ENCODE measurements at regions not wholly inside any gene's neighbourhood (a gene's known extent, or its start where the extent isn't known, plus 50 kb on each side); places are given as distances from the start of the nearest gene placed in this dataset.
"Not testable (repeated sequence)": the region's sequence is repeated elsewhere in the genome, so short reads cannot be mapped to it uniquely, and the experiment has no call there.

DNA sequence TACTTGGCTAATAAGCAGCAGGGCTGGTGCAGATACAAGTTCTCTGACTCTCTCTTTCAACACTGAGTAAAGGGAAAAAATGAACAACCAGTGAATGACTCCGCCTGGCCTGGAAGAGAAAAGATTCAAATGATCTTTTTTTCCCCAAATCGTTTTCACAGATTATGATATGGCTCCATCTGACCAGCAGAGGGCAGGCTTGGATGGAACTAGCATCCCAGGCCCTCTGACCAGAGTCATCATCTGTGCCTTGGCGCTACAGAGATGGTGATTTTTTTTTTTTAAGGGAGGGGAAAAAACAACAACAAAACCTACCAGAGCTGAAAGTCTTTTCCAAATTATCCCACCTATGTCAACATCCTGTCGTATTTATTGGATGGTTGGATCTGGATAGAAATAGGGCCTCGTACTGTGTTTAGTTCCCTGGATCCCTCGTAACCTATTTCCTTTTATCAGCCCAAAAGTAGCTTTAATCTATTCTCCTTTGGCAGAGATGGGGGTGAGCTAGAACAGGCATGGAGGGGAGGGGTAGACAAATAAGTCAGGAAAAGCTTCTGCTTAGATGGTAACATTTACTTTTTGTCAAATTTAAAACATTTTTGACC is 69.7 kb downstream of the PRSS23 start:
- no peak overlapping the region for H3K27ac Mint-ChIP-seq
- ChIA-PET POLR2A (no interaction called here), CTCF (interaction anchor here (0.7 to 3.5 kb wide), 19 partner anchors 15 to 551 kb away, joined by 3 to 23 read pairs (median 4); no protein-coding TSS in a partner anchor)
- intact Hi-C loops (cut with micrococcal nuclease), result loop anchor here (2.0 kb wide), 1 partner anchor 49 kb away; no protein-coding TSS in a partner anchor
- H3K36me3 Mint-ChIP-seq (ENCODE audit: low read depth), result no peaks in the 10 kb centered on the region
- H3K9me3 Mint-ChIP-seq, result no peaks in the 10 kb centered on the region
- TF ChIP-seq CTCF (IDR thresholded peaks at IDR 0.05), result peak; percentile 79
- H3K27me3 Mint-ChIP-seq, result peaks cover 4% of the 10 kb centered on the region
- peak; percentile 67 for DNase-seq
- peak; percentile 42 for ATAC-seq
- H3K4me1 Mint-ChIP-seq (ENCODE audit: low read depth), result no peaks in the 10 kb centered on the region
- H3K4me3 Mint-ChIP-seq, result no peak overlapping the region

- TF ChIP-seq CTCF (IDR thresholded peaks at IDR 0.05), result no peak
- Mint-ChIP-seq H3K36me3 (ENCODE audit: low read depth) (no peaks in the 10 kb centered on the region), H3K4me3 (no peak overlapping the region), H3K4me1 (ENCODE audit: low read depth) (no peaks in the 10 kb centered on the region), H3K9me3 (no peaks in the 10 kb centered on the region), H3K27me3 (peaks cover 4% of the 10 kb centered on the region), H3K27ac (no peak overlapping the region)
- ChIA-PET POLR2A (no interaction called here), CTCF (no interaction called here)
- ATAC-seq (no peak), DNase-seq (no peak)
- intact Hi-C loops (cut with micrococcal nuclease), result no loop called here
Observed at GRCh38 chr11:86873573-86874083, 73.3 kb downstream of the PRSS23 start.

GRCh38 chr11:86874304-86875056 is 74.1 kb downstream of the PRSS23 start:
- no peak for TF ChIP-seq CTCF (IDR thresholded peaks at IDR 0.05)
- Mint-ChIP-seq H3K4me1 (ENCODE audit: low read depth) (no peaks in the 10 kb centered on the region), H3K27me3 (peaks cover 4% of the 10 kb centered on the region), H3K9me3 (no peaks in the 10 kb centered on the region), H3K36me3 (ENCODE audit: low read depth) (no peaks in the 10 kb centered on the region), H3K4me3 (no peak overlapping the region), H3K27ac (no peak overlapping the region)
- ChIA-PET CTCF (no interaction called here), POLR2A (no interaction called here)
- ATAC-seq (no peak), DNase-seq (no peak)
- intact Hi-C loops (cut with micrococcal nuclease), result no loop called here

- peaks cover 1% of the 10 kb centered on the region for H3K27me3 Mint-ChIP-seq
- ChIA-PET POLR2A (interaction anchor here (0.6 kb wide), 1 partner anchor 424 kb away, joined by 3 read pairs; no protein-coding TSS in a partner anchor), CTCF (no interaction called here)
- intact Hi-C loops (cut with micrococcal nuclease), result no loop called here
- no peaks in the 10 kb centered on the region for H3K36me3 Mint-ChIP-seq (ENCODE audit: low read depth)
- H3K27ac Mint-ChIP-seq, result no peak overlapping the region
- TF ChIP-seq CTCF (IDR thresholded peaks at IDR 0.05), result no peak
- ATAC-seq, result no peak
- no peaks in the 10 kb centered on the region for H3K9me3 Mint-ChIP-seq
- no peaks in the 10 kb centered on the region for H3K4me1 Mint-ChIP-seq (ENCODE audit: low read depth)
- DNase-seq, result no peak
- no peak overlapping the region for H3K4me3 Mint-ChIP-seq
Observed at GRCh38 chr11:86876716-86877234, 76.4 kb downstream of the PRSS23 start.

DNA sequence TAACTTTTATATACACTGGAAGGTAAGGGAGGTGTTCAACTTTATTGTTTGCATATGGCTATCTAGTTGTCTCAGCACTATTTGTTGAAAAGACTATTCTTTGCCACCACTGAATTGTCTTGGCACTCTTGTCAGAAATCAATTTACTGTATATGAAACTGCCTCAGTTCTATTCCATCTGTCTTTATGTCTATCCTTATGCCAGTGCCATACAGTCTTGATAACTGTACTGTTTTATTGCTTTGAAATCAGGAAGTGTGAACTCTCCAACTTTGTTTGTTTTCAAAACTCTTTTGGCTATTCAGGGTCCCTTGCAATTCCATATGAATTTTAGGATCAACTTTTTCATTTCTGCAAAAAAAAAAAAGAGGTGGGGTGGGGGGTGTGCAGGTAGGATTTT is 77.2 kb downstream of the PRSS23 start:
- no peaks in the 10 kb centered on the region for H3K9me3 Mint-ChIP-seq
- no peak overlapping the region for H3K27ac Mint-ChIP-seq
- H3K27me3 Mint-ChIP-seq, result peaks cover 1% of the 10 kb centered on the region
- no peaks in the 10 kb centered on the region for H3K36me3 Mint-ChIP-seq (ENCODE audit: low read depth)
- TF ChIP-seq CTCF (IDR thresholded peaks at IDR 0.05), result no peak
- H3K4me1 Mint-ChIP-seq (ENCODE audit: low read depth), result no peaks in the 10 kb centered on the region
- no peak for ATAC-seq
- ChIA-PET POLR2A (no interaction called here), CTCF (no interaction called here)
- no peak overlapping the region for H3K4me3 Mint-ChIP-seq
- DNase-seq, result no peak
- intact Hi-C loops (cut with micrococcal nuclease), result no loop called here

DNA sequence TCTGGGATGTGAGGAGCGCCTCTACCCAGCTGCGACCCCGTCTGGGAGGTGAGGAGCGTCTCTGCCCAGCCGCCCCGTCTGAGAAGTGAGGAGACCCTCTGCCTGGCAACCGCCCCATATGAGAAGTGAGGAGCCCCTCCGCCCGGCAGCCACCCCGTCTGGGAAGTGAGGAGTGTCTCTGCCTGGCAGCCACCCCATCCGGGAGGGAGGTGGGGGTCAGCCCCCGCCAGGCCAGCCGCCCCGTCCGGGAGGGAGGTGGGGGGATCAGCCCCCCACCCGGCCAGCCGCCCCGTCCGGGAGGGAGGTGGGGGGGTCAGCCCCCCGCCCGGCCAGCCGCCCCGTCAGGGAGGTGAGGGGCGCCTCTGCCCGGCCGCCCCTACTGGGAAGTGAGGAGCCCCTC is 76.0 kb downstream of the FZD4 start:
- CTCF ChIA-PET; H3K27me3 Mint-ChIP-seq; H3K36me3 Mint-ChIP-seq (ENCODE audit: low read depth); ATAC-seq; POLR2A ChIA-PET; DNase-seq; H3K4me1 Mint-ChIP-seq (ENCODE audit: low read depth); intact Hi-C loops (cut with micrococcal nuclease); H3K27ac Mint-ChIP-seq; H3K4me3 Mint-ChIP-seq; H3K9me3 Mint-ChIP-seq: not testable (repeated sequence)
